NCI-H2029 (cell line): ENCODE measurements at regions not wholly inside any gene's neighbourhood (a gene's known extent, or its start where the extent isn't known, plus 50 kb on each side); places are given as distances from the start of the nearest gene placed in this dataset.

ENCODE experiments used
- DNase-seq: peaks from one replicate; lab custom pipeline; 2025; lab: John Stamatoyannopoulos, UW

GRCh38 chrX:143206966-143207365 lies 181.2 kb downstream of the SPANXN4 start:
- DNase-seq: no peak

- DNase-seq: no peak
Observed at GRCh38 chrX:143171703-143172102, 146.0 kb downstream of the SPANXN4 start.

DNA sequence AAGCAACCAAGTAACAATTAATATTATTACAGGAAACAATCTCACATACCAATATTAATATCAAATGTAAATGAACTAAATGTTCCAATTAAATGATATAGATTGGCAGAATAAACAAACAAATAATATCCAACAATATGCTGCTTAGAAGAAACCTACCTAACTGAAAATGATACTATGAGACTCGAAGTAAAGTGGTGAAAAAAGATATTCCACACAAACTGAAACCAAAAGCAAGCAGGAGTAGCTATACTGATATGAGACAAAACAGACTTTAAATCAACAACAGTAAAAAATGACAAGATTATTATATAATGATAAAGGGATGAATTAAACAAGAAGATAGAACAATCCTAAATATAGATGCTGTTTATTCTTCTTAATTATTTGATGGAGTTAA lies 140.1 kb downstream of the SPANXN4 start:
- DNase-seq: no peak

GRCh38 chrX:143139681-143140080 lies 114.0 kb downstream of the SPANXN4 start:
- DNase-seq: no peak

GRCh38 chrX:143121477-143121876 lies 95.7 kb downstream of the SPANXN4 start:
- peak; percentile 81 for DNase-seq

DNA sequence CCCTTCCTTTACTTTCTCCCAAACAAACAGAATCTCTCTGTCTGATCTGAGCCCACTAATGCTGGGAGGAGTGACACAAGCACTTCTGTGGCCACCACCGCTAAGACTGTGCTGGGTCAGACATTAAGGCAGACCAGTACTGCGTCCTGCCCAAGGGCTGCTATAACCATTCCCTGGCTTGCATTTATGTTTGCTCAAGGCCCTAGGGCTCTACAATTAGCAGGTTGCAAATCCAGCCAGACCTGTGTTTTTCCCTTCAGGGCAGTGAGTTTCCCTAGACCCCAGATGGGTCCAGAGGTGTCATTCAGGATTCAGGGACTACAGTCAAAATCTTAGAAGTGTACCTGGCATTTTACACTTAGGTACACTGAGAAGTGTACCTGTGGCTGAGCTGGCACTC lies 89.7 kb downstream of the SPANXN4 start:
- DNase-seq: no peak

GRCh38 chrX:143095816-143096215 lies 70.1 kb downstream of the SPANXN4 start:
- no peak for DNase-seq

- DNase-seq: no peak
Observed at GRCh38 chrX:143095321-143095720, 69.6 kb downstream of the SPANXN4 start.

DNA sequence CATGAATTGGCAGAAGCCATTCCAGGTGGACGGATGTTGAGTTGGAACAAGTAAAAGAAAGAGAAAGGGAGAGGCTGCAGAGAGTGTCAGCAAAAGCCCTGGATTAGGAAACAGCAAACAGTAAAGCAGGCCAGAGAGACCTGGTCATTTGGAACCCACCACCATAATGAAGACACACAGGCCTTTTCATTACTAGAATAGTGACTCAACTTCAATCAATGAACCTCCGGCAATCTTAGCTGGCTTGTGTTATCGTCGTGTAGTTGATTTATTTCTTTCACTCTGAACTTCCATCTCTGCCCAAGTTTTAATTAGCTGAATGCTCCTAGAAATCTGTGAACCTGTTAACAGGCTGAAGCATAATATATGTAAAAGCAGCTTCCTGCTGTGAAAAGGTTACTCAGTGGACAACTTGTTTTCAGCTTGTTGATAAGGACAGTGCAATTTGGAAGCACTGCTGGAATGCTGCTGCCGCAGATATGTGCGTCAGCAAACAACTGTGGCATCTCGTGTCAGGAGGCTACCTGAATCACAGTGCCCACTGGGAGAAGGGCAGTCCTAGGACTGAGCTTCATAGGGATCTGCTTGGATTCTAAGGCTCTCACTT lies 68.8 kb downstream of the SPANXN4 start:
- DNase-seq: no peak
